H9 (cell line): ENCODE measurements at regions not wholly inside any gene's neighbourhood (a gene's known extent, or its start where the extent isn't known, plus 50 kb on each side); places are given as distances from the start of the nearest gene placed in this dataset.

Experiments
- DNase-seq: peaks from one replicate; pipeline ENCODE4 v3.0.0-alpha.2; 2017
- H2AFZ ChIP-seq: one replicate; pipeline ENCODE4 v1.6.1; 2013; ENCODE audit warnings: mild to moderate bottlenecking, low read length, control low read depth, moderate library complexity
- H2AK5ac ChIP-seq: 2 replicates; pipeline ENCODE4 v1.6.1; 2013; ENCODE audit warnings: low read length, control low read depth, mixed read lengths; ENCODE audit not compliant: insufficient read length
- H2BK120ac ChIP-seq: one replicate; pipeline ENCODE4 v1.6.1; 2013; ENCODE audit warnings: low read depth, mild to moderate bottlenecking, low read length, control low read depth, inconsistent platforms; ENCODE audit not compliant: poor library complexity, severe bottlenecking
- H2BK12ac ChIP-seq: 2 replicates; pipeline ENCODE4 v1.6.1; 2013; ENCODE audit warnings: low read length, control low read depth, mixed read lengths, low read depth; ENCODE audit not compliant: insufficient read length
- H2BK15ac ChIP-seq: 2 replicates; pipeline ENCODE4 v1.6.1; 2013; ENCODE audit warnings: low read depth, low read length, control low read depth
- H2BK20ac ChIP-seq: one replicate; pipeline ENCODE4 v1.6.1; 2013; ENCODE audit warnings: low read depth, mild to moderate bottlenecking, low read length, control low read depth, inconsistent platforms; ENCODE audit not compliant: poor library complexity, severe bottlenecking
- H2BK5ac ChIP-seq: 2 replicates; pipeline ENCODE4 v1.6.1; 2013; ENCODE audit warnings: low read length, control low read depth, mixed read lengths; ENCODE audit not compliant: insufficient read length
- H3K14ac ChIP-seq: 2 replicates; pipeline ENCODE4 v1.6.1; 2013; ENCODE audit warnings: low read length, control low read depth; ENCODE audit not compliant: insufficient read depth
- H3K18ac ChIP-seq: 2 replicates; pipeline ENCODE4 v1.6.1; 2013; ENCODE audit warnings: low read depth, mild to moderate bottlenecking, mixed read lengths, low read length, control low read depth; ENCODE audit not compliant: insufficient read length
- H3K23ac ChIP-seq: 2 replicates; pipeline ENCODE4 v1.6.1; 2013; ENCODE audit warnings: low read length, control low read depth, mixed read lengths, low read depth; ENCODE audit not compliant: insufficient read length
- H3K23me2 ChIP-seq: 2 replicates; pipeline ENCODE4 v1.6.1; 2013; ENCODE audit warnings: low read depth, mild to moderate bottlenecking, mixed read lengths, low read length, control low read depth; ENCODE audit not compliant: insufficient read length, poor library complexity, severe bottlenecking
- H3K27ac ChIP-seq: 2 replicates; pipeline ENCODE4 v1.5.1; 2013; ENCODE audit warnings: low read length, control low read depth, mixed read lengths, low read depth; ENCODE audit not compliant: insufficient read length
- H3K27me3 ChIP-seq: 2 replicates; pipeline ENCODE4 v1.6.1; 2013; ENCODE audit warnings: low read length, control low read depth, inconsistent platforms; ENCODE audit not compliant: insufficient read depth
- H3K4ac ChIP-seq: 2 replicates; pipeline ENCODE4 v1.6.1; 2013; ENCODE audit warnings: low read depth, mild to moderate bottlenecking, control low read depth, inconsistent platforms, low read length, moderate library complexity
- H3K4me1 ChIP-seq: 2 replicates; pipeline ENCODE4 v1.6.1; 2013; ENCODE audit warnings: low read length, control low read depth, inconsistent platforms; ENCODE audit not compliant: insufficient read depth
- H3K4me2 ChIP-seq: 2 replicates; pipeline ENCODE4 v1.6.1; 2013; ENCODE audit warnings: low read length, control low read depth, mixed read lengths; ENCODE audit not compliant: insufficient read length, insufficient read depth
- H3K56ac ChIP-seq: 2 replicates; pipeline ENCODE4 v1.6.1; 2013; ENCODE audit warnings: low read depth, mild to moderate bottlenecking, mixed read lengths, low read length, control low read depth; ENCODE audit not compliant: insufficient read length
- H3K79me1 ChIP-seq: 2 replicates; pipeline ENCODE4 v1.6.1; 2013; ENCODE audit warnings: low read depth, mild to moderate bottlenecking, moderate library complexity, low read length, control low read depth, inconsistent platforms; ENCODE audit not compliant: insufficient read depth, poor library complexity, severe bottlenecking
- H3K79me2 ChIP-seq: 2 replicates; pipeline ENCODE4 v1.6.1; 2013; ENCODE audit warnings: low read length, control low read depth, inconsistent platforms; ENCODE audit not compliant: insufficient read depth
- H3K9ac ChIP-seq: 2 replicates; pipeline ENCODE4 v1.6.1; 2013; ENCODE audit warnings: low read length, control low read depth, mixed read lengths; ENCODE audit not compliant: insufficient read length; ENCODE audit errors: extremely low read depth
- H3K9me3 ChIP-seq: one replicate; pipeline ENCODE4 v1.6.1; 2013; ENCODE audit warnings: low read depth, low read length, inconsistent platforms; ENCODE audit not compliant: control insufficient read depth
- H3T11ph ChIP-seq: one replicate; pipeline ENCODE4 v1.6.1; 2013; ENCODE audit warnings: mild to moderate bottlenecking, low read length, control low read depth, inconsistent platforms
- H4K20me1 ChIP-seq: one replicate; pipeline ENCODE4 v1.6.1; 2013; ENCODE audit not compliant: control insufficient read depth, insufficient read length, insufficient read depth
- H4K5ac ChIP-seq: 2 replicates; pipeline ENCODE4 v1.6.1; 2013; ENCODE audit warnings: low read depth, mild to moderate bottlenecking, mixed read lengths, low read length, control low read depth; ENCODE audit not compliant: insufficient read length
- H4K8ac ChIP-seq: replicated peaks from 2 replicates; pipeline ENCODE4 v1.6.1; 2013; ENCODE audit warnings: low read length, control low read depth, mixed read lengths, low read depth; ENCODE audit not compliant: insufficient read length
- H4K91ac ChIP-seq: 2 replicates; pipeline ENCODE4 v1.6.1; 2013; ENCODE audit warnings: low read depth, mild to moderate bottlenecking, moderate library complexity, mixed read lengths, low read length, control low read depth; ENCODE audit not compliant: insufficient read length
- H3K27ac Mint-ChIP-seq, 3 experiments: 2 replicates in 2 of 3; 3 replicates in 1 of 3; pipeline ENCODE4 v1.8.0; 2020 to 2021; ENCODE audit warnings: mixed read lengths in 3 of 3, mild to moderate bottlenecking in 1 of 3, moderate library complexity in 1 of 3
- H3K27me3 Mint-ChIP-seq: 2 replicates; pipeline ENCODE4 v1.8.0; 2021; ENCODE audit warnings: low read depth, mild to moderate bottlenecking, moderate library complexity, mixed read lengths
- H3K36me3 Mint-ChIP-seq, 3 experiments: 2 replicates in 2 of 3; 3 replicates in 1 of 3; pipeline ENCODE4 v1.8.0; 2020 to 2021; ENCODE audit warnings: low read depth in 3 of 3, mixed read lengths in 3 of 3; ENCODE audit not compliant: insufficient read depth in 1 of 3
- H3K4me1 Mint-ChIP-seq, 2 experiments: 2 replicates each; pipeline ENCODE4 v1.8.0; 2020; ENCODE audit warnings: mixed read lengths in 2 of 2
- H3K4me3 Mint-ChIP-seq, 2 experiments: 2 replicates in 1 of 2; 3 replicates in 1 of 2; pipeline ENCODE4 v1.8.0; 2020 to 2021; ENCODE audit warnings: mild to moderate bottlenecking in 2 of 2, mixed read lengths in 2 of 2, moderate library complexity in 1 of 2
- H3K9me3 Mint-ChIP-seq, 2 experiments: 2 replicates in 1 of 2; 3 replicates in 1 of 2; pipeline ENCODE4 v1.8.0; 2020; ENCODE audit warnings: mild to moderate bottlenecking in 2 of 2, mixed read lengths in 2 of 2, moderate library complexity in 1 of 2
- CTCF ChIP-seq: fragments of 200-600 bp; sonication (generic); conservative IDR thresholded peaks from 3 replicates; pipeline ENCODE4 v1.8.0; 2021; ENCODE audit warnings: antibody characterized with exemption, mild to moderate bottlenecking
- WGBS: extraction: QIAGEN DNeasy Blood & Tissue Kit; methylation state at CpG from one replicate; pipeline ENCODE4 v1.1.7; 2013; ENCODE audit warnings: missing lambda C conversion rate, low lambda C conversion rate, mixed read lengths; ENCODE audit not compliant: insufficient read length; ENCODE audit errors: extremely low coverage; 5-methylcytosine and 5-hydroxymethylcytosine counted together

GRCh38 chr21:17081193-17081592 is 431.6 kb upstream of the CXADR start:
- Histone ChIP-seq H2BK20ac (no peak overlapping the region), H3K79me1 (no peaks in the 10 kb centered on the region), H3K79me2 (no peaks in the 10 kb centered on the region), H3K9ac (no peak overlapping the region), H4K5ac (no peak overlapping the region), H3K4me1 (no peaks in the 10 kb centered on the region), H3T11ph (no peak overlapping the region), H3K4me2 (no peak overlapping the region), H3K56ac (no peak overlapping the region), H3K9me3 (no peaks in the 10 kb centered on the region), H3K23ac (no peak overlapping the region), H2AK5ac (no peak overlapping the region), H2BK15ac (no peak overlapping the region), H2BK5ac (no peak overlapping the region), H3K23me2 (no peaks in the 10 kb centered on the region), H3K27me3 (no peaks in the 10 kb centered on the region), H4K8ac (no peak overlapping the region), H3K4ac (no peak overlapping the region), H4K91ac (no peak overlapping the region), H2BK120ac (no peak overlapping the region), H2BK12ac (no peak overlapping the region), H3K27ac (no peak overlapping the region), H3K14ac (no peak overlapping the region), H2AFZ (no peak overlapping the region), H4K20me1 (no peaks in the 10 kb centered on the region), H3K18ac (no peak overlapping the region)
- H3K4me3 Mint-ChIP-seq, result no peak overlapping the region
- peaks cover 4 to 5% of the 10 kb centered on the region in 2 experiments for H3K4me1 Mint-ChIP-seq
- TF ChIP-seq CTCF, result no peak
- no peak overlapping the region for H3K27ac Mint-ChIP-seq
- no peaks in the 10 kb centered on the region; a peak in 1 of 7 replicates for H3K36me3 Mint-ChIP-seq
- no peak for DNase-seq
- peaks cover 2 to 3% of the 10 kb centered on the region in 2 experiments; a peak in 3 of 5 replicates for H3K9me3 Mint-ChIP-seq
- WGBS, result no CpG with 5 or more reads among the region's 4 CpGs
- H3K27me3 Mint-ChIP-seq, result no peaks in the 10 kb centered on the region
